NK-92 treated with Interleukin-12 subunit alpha and Interleukin-12 subunit beta, amount 100 ng/mL, for 24 hours (cell line): ENCODE measurements at regions not wholly inside any gene's neighbourhood (a gene's known extent, or its start where the extent isn't known, plus 50 kb on each side); places are given as distances from the start of the nearest gene placed in this dataset.

ENCODE experiments used
- DNase-seq: peaks from one replicate; lab custom pipeline; 2025; lab: John Stamatoyannopoulos, UW

GRCh38 chr9:106708475-106709146 lies 154.4 kb upstream of the ZNF462 start:
- DNase-seq = no peak

GRCh38 chr9:106712279-106712678 lies 150.7 kb upstream of the ZNF462 start:
- no peak for DNase-seq

- no peak for DNase-seq
Observed at GRCh38 chr9:106713206-106713605, 149.8 kb upstream of the ZNF462 start.

- DNase-seq = no peak
Observed at GRCh38 chr9:106716820-106717219, 146.1 kb upstream of the ZNF462 start.

- DNase-seq = no peak
Observed at GRCh38 chr9:106717686-106718085, 145.3 kb upstream of the ZNF462 start.

- no peak for DNase-seq
Observed at GRCh38 chr9:106718936-106719335, 144.0 kb upstream of the ZNF462 start.

- no peak for DNase-seq
Observed at GRCh38 chr9:106722051-106722753, 140.8 kb upstream of the ZNF462 start.

- no peak for DNase-seq
Observed at GRCh38 chr9:106723926-106724325, 139.0 kb upstream of the ZNF462 start.

- no peak for DNase-seq
Observed at GRCh38 chr9:106724566-106724965, 138.4 kb upstream of the ZNF462 start.

GRCh38 chr9:106726070-106726815 lies 136.7 kb upstream of the ZNF462 start:
- DNase-seq = no peak

- no peak for DNase-seq
Observed at GRCh38 chr9:106727969-106728368, 135.0 kb upstream of the ZNF462 start.

- no peak for DNase-seq
Observed at GRCh38 chr9:106728860-106729259, 134.1 kb upstream of the ZNF462 start.

GRCh38 chr9:106731910-106732309 lies 131.1 kb upstream of the ZNF462 start:
- DNase-seq = no peak

- DNase-seq = no peak
Observed at GRCh38 chr9:106733828-106734380, 129.1 kb upstream of the ZNF462 start.

- DNase-seq = no peak
Observed at GRCh38 chr9:106737516-106737915, 125.5 kb upstream of the ZNF462 start.

- DNase-seq = no peak
Observed at GRCh38 chr9:106738109-106738508, 124.9 kb upstream of the ZNF462 start.

GRCh38 chr9:106745457-106745856 lies 117.5 kb upstream of the ZNF462 start:
- DNase-seq = no peak

- DNase-seq = no peak
Observed at GRCh38 chr9:106745876-106746275, 117.1 kb upstream of the ZNF462 start.

GRCh38 chr9:106751681-106752080 lies 111.3 kb upstream of the ZNF462 start:
- no peak for DNase-seq

GRCh38 chr9:106752581-106752980 lies 110.4 kb upstream of the ZNF462 start:
- DNase-seq = no peak

- no peak for DNase-seq
Observed at GRCh38 chr9:106753155-106753671, 109.8 kb upstream of the ZNF462 start.

- DNase-seq = no peak
Observed at GRCh38 chr9:106755736-106756135, 107.2 kb upstream of the ZNF462 start.

- no peak for DNase-seq
Observed at GRCh38 chr9:106757514-106757913, 105.5 kb upstream of the ZNF462 start.
